ENCODE measurements at regions not wholly inside any gene's neighbourhood (a gene's known extent, or its start where the extent isn't known, plus 50 kb on each side); places are given as distances from the start of the nearest gene placed in this dataset.

GRCh38 chr9:79237861-79238260, 333.9 kb upstream of the TLE4 start:
- no peak for TF ChIP-seq CTCF (IDR thresholded peaks at IDR 0.05; ENCODE audit: unreplicated experiment)
- H3K27me3 Mint-ChIP-seq (ENCODE audit: unreplicated experiment) = no peaks in the 10 kb centered on the region
- H3K36me3 Mint-ChIP-seq (ENCODE audit: low read depth, unreplicated experiment) = no peaks in the 10 kb centered on the region
- no peak overlapping the region for H3K4me3 Mint-ChIP-seq (ENCODE audit: unreplicated experiment)
- no peak overlapping the region for H3K27ac Mint-ChIP-seq (ENCODE audit: unreplicated experiment)
- DNase-seq (ENCODE audit: low spot score) = no peak
- no peaks in the 10 kb centered on the region for H3K9me3 Mint-ChIP-seq (ENCODE audit: unreplicated experiment)
- H3K4me1 Mint-ChIP-seq (ENCODE audit: unreplicated experiment) = no peaks in the 10 kb centered on the region

GRCh38 chr9:79240774-79241173, 331.0 kb upstream of the TLE4 start:
- no peak for TF ChIP-seq CTCF (IDR thresholded peaks at IDR 0.05; ENCODE audit: unreplicated experiment)
- H3K4me1 Mint-ChIP-seq (ENCODE audit: unreplicated experiment) = no peaks in the 10 kb centered on the region
- DNase-seq (ENCODE audit: low spot score) = no peak
- no peaks in the 10 kb centered on the region for H3K9me3 Mint-ChIP-seq (ENCODE audit: unreplicated experiment)
- no peak overlapping the region for H3K4me3 Mint-ChIP-seq (ENCODE audit: unreplicated experiment)
- no peaks in the 10 kb centered on the region for H3K36me3 Mint-ChIP-seq (ENCODE audit: low read depth, unreplicated experiment)
- no peaks in the 10 kb centered on the region for H3K27me3 Mint-ChIP-seq (ENCODE audit: unreplicated experiment)
- H3K27ac Mint-ChIP-seq (ENCODE audit: unreplicated experiment) = no peak overlapping the region

GRCh38 chr9:79242489-79242888, 329.3 kb upstream of the TLE4 start:
- no peaks in the 10 kb centered on the region for H3K27me3 Mint-ChIP-seq (ENCODE audit: unreplicated experiment)
- H3K27ac Mint-ChIP-seq (ENCODE audit: unreplicated experiment) = no peak overlapping the region
- no peak overlapping the region for H3K4me3 Mint-ChIP-seq (ENCODE audit: unreplicated experiment)
- H3K9me3 Mint-ChIP-seq (ENCODE audit: unreplicated experiment) = no peaks in the 10 kb centered on the region
- DNase-seq (ENCODE audit: low spot score) = no peak
- no peaks in the 10 kb centered on the region for H3K4me1 Mint-ChIP-seq (ENCODE audit: unreplicated experiment)
- TF ChIP-seq CTCF (IDR thresholded peaks at IDR 0.05; ENCODE audit: unreplicated experiment) = no peak
- no peaks in the 10 kb centered on the region for H3K36me3 Mint-ChIP-seq (ENCODE audit: low read depth, unreplicated experiment)

GRCh38 chr9:79246170-79246569, 325.6 kb upstream of the TLE4 start:
- Mint-ChIP-seq H3K4me3 (ENCODE audit: unreplicated experiment) (no peak overlapping the region), H3K4me1 (ENCODE audit: unreplicated experiment) (no peaks in the 10 kb centered on the region)
- DNase-seq (ENCODE audit: low spot score) = no peak

GRCh38 chr9:79247021-79247420, 324.7 kb upstream of the TLE4 start:
- H3K4me1 Mint-ChIP-seq (ENCODE audit: unreplicated experiment) = no peaks in the 10 kb centered on the region
- H3K27me3 Mint-ChIP-seq (ENCODE audit: unreplicated experiment) = no peaks in the 10 kb centered on the region
- no peaks in the 10 kb centered on the region for H3K9me3 Mint-ChIP-seq (ENCODE audit: unreplicated experiment)
- no peak for TF ChIP-seq CTCF (IDR thresholded peaks at IDR 0.05; ENCODE audit: unreplicated experiment)
- DNase-seq (ENCODE audit: low spot score) = no peak
- H3K27ac Mint-ChIP-seq (ENCODE audit: unreplicated experiment) = no peak overlapping the region
- no peaks in the 10 kb centered on the region for H3K36me3 Mint-ChIP-seq (ENCODE audit: low read depth, unreplicated experiment)
- H3K4me3 Mint-ChIP-seq (ENCODE audit: unreplicated experiment) = no peak overlapping the region

More at GRCh38 chr9:79246170-79246569, 325.6 kb upstream of the TLE4 start:
- Mint-ChIP-seq H3K27me3 (ENCODE audit: unreplicated experiment) (no peaks in the 10 kb centered on the region), H3K27ac (ENCODE audit: unreplicated experiment) (no peak overlapping the region), H3K36me3 (ENCODE audit: low read depth, unreplicated experiment) (no peaks in the 10 kb centered on the region), H3K9me3 (ENCODE audit: unreplicated experiment) (no peaks in the 10 kb centered on the region)
- no peak for TF ChIP-seq CTCF (IDR thresholded peaks at IDR 0.05; ENCODE audit: unreplicated experiment)
